H1 (cell line): ENCODE measurements at regions not wholly inside any gene's neighbourhood (a gene's known extent, or its start where the extent isn't known, plus 50 kb on each side); places are given as distances from the start of the nearest gene placed in this dataset.

Experiments
- CHD7 ChIP-seq: fragments of 300-600 bp; sonication (generic); IDR thresholded peaks from 2 replicates; pipeline ENCODE4 v1.7.1; 2012; ENCODE audit warnings: low read length, moderate library complexity, mild to moderate bottlenecking, inconsistent platforms; ENCODE audit not compliant: insufficient replicate concordance
- EGR1 ChIP-seq: IDR thresholded peaks from 2 replicates; pipeline ENCODE4 v1.6.1; 2011; ENCODE audit warnings: low read depth, low read length, borderline replicate concordance
- HDAC6 ChIP-seq: IDR thresholded peaks from one replicate; pipeline ENCODE4 v1.7.1; 2012; ENCODE audit warnings: low read depth, mild to moderate bottlenecking, inconsistent platforms, low read length, moderate library complexity
- KDM1A ChIP-seq: fragments of 200-600, 300-600 bp; sonication (generic); IDR thresholded peaks from 2 replicates; pipeline ENCODE4 v1.7.1; 2016; ENCODE audit warnings: mild to moderate bottlenecking, low read length, borderline replicate concordance
- PHF8 ChIP-seq: fragments of 200-600 bp; sonication (generic); conservative IDR thresholded peaks from 2 replicates; pipeline ENCODE4 v1.7.1; 2012; ENCODE audit warnings: low read depth, mild to moderate bottlenecking, inconsistent platforms, low read length, moderate library complexity
- POU5F1 ChIP-seq: IDR thresholded peaks from 2 replicates; pipeline ENCODE4 v1.6.1; 2011; ENCODE audit warnings: low read depth, mild to moderate bottlenecking, low read length, moderate library complexity
- RBBP5 ChIP-seq: IDR thresholded peaks from 2 replicates; pipeline ENCODE4 v1.7.1; 2012; ENCODE audit warnings: low read depth, mild to moderate bottlenecking, inconsistent platforms, low read length, moderate library complexity, borderline replicate concordance
- RNF2 ChIP-seq: fragments of 200-900, 300-1000 bp; sonication (generic); IDR thresholded peaks from 2 replicates; pipeline ENCODE4 v1.7.1; 2016; ENCODE audit warnings: borderline replicate concordance, low read depth, mild to moderate bottlenecking, antibody characterized with exemption, low read length; ENCODE audit not compliant: poor library complexity, severe bottlenecking; ENCODE audit errors: missing control alignments
- SIN3A ChIP-seq, 2 experiments: IDR thresholded peaks in 1 of 2; conservative IDR thresholded peaks in 1 of 2; 2 replicates each; pipeline ENCODE4 v1.6.1; 2011 to 2012; ENCODE audit warnings: low read length in 2 of 2, improper control_type of control experiment in 1 of 2, low read depth in 1 of 2, mild to moderate bottlenecking in 1 of 2
- SIRT6 ChIP-seq: IDR thresholded peaks from one replicate; pipeline ENCODE4 v1.7.1; 2012; ENCODE audit warnings: low read length, inconsistent platforms
- TCF12 ChIP-seq: IDR thresholded peaks from 2 replicates; pipeline ENCODE4 v1.6.1; 2011; ENCODE audit warnings: low read depth, mild to moderate bottlenecking, low read length

GRCh38 chr4:97238956-97239666 is 904.2 kb downstream of the STPG2 start (continued):
- TF ChIP-seq CHD7 (no peak), TCF12 (no peak), SIRT6 (no peak), PHF8 (no peak), KDM1A (no peak), HDAC6 (no peak), SIN3A (conservative IDR thresholded peaks at IDR 0.05 in 1 of 2, IDR thresholded peaks at IDR 0.05 in 1 of 2; ENCODE audit: low read depth in 1 of 2, low read length in 2 of 2) (no peak), RBBP5 (no peak), EGR1 (no peak), RNF2 (no peak), POU5F1 (no peak)
